NCI-H82 (cell line): ENCODE measurements at regions not wholly inside any gene's neighbourhood (a gene's known extent, or its start where the extent isn't known, plus 50 kb on each side); places are given as distances from the start of the nearest gene placed in this dataset.

Experiments
- DNase-seq: peaks from one replicate; lab custom pipeline; 2025; lab: John Stamatoyannopoulos, UW

DNA sequence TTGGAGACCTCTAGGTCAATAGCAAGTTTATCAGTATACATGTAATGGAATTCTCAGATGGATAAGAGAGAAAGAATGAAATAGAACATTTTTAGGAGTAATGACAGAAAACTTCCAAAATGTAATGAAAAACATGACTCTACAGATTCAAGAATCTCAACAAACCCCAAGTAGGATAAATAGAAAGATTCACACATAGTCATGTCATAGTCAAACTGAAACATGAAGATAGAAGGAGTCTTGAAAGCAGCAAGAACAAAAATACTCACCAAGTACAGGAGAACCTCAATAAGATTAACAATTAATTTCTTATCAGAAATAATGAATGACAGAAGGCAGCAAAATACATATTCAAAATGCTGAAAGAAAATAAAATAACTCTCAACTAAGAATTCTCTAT lies 164.5 kb downstream of the SPATA31D1 start:
- DNase-seq = no peak

DNA sequence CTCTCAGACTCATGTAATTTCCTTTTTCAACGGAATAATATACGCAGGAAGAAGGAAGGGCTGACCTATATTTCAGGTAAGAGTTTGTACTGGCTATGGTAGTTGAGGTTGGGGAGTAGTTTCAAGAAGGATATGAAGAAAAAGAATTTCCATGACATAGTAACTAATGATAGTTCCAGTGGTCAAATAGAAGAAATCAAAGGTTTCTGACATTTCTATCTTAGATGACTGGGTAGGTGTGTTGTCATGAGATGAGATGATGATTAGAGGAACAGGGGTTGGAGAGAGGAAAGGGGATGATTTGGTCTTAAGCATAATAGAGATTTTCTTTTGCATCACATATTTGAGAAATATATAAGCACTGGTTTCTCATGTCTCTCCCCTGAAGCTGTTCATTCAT lies 166.0 kb downstream of the SPATA31D1 start:
- DNase-seq = no peak

- DNase-seq = no peak
Measured at GRCh38 chr9:82161876-82162275, 173.3 kb downstream of the SPATA31D1 start.

DNA sequence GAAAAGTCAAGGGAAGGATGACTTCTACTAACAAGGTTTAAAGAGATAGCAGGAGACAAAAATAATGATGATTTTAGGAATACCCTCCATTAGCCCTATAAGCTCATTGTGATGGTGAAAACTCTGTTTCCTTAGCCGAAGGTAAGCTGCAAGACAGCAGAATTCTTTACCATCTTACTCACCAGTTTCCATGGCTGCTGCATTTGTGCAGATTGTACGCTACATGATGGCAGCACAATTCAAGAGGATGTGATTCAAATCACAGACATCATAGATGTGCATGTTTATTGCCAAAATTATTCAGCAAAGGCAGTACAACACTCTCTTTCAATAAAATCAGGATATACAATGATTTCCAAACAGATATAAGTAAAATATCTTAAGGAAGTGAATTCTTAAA lies 175.6 kb downstream of the SPATA31D1 start:
- no peak for DNase-seq

- no peak for DNase-seq
Measured at GRCh38 chr9:82167296-82167695, 178.7 kb downstream of the SPATA31D1 start.

DNA sequence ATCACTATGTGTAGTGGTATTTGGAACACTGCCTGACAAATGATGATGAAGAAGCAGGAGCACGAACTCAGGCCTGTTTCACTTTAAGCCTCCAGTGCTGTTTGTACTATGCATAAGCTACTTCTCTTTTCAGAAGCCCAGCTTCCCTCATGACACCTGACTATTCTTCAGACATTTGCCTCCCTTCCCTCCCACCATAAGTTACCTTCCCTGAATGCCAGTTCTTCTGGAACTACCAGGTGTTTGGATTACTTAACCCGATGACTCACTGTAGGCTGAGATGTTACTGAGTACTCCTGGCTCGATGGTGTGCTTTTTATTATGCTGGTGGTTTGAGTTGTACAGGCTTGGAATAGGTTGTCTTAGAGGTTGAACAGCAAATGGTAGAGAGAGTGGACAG lies 180.0 kb downstream of the SPATA31D1 start:
- no peak for DNase-seq

- DNase-seq = no peak
Measured at GRCh38 chr9:82170866-82171265, 182.3 kb downstream of the SPATA31D1 start.

- no peak for DNase-seq
Measured at GRCh38 chr9:82171271-82171670, 182.7 kb downstream of the SPATA31D1 start.

DNA sequence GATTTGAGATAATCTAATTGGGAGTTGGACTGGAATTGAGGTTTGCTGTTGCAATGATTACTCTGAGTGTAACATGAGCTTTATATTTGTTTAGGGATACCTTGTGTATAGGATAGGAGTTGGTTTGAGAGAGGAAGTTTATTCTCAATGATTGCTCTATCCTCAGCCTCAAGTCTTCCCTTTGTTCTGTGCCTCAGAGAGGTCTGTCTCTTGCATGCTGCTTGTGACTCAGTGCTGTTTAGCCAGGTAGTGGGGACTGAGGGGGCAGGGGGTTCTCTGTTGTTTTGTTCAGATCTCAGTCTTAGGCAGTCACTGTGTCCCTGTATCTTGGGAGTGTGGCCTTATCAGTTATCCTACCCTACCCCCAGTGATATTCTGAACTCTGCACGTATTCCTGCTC lies 192.1 kb downstream of the SPATA31D1 start:
- no peak for DNase-seq

DNA sequence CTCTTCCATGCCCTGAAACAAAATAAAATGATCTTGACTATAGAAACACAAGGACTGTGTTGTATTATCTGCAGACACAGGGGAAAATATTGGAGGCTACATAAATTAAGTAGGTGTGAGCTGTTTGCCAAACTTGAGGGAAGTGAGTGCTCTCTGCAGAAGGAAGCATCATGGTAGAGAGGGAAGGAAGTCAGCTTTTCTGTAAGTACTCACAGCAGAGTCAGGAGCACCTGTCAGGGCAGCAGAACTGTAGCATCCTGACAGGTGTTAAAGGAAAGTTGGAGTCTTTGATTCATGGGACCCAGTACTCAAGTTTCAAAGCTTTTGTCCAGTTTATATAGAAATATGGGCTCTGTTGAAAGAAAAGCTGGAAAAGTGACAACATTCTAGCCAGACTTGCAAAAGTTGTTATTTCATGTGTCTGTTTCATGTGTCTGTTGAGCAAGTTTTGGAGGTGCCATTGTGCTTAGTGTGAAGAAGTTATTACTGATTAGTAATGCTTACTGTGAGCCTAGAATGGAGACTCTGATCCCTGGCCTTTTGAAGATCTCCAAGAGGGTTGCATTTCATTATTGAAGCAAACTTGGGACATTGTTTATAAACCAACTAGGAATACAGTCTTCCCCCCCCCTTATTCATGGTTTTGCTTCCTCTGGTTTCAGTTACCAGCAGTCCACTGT lies 194.7 kb downstream of the SPATA31D1 start:
- no peak for DNase-seq

GRCh38 chr9:82184524-82184923 lies 196.0 kb downstream of the SPATA31D1 start:
- no peak for DNase-seq

DNA sequence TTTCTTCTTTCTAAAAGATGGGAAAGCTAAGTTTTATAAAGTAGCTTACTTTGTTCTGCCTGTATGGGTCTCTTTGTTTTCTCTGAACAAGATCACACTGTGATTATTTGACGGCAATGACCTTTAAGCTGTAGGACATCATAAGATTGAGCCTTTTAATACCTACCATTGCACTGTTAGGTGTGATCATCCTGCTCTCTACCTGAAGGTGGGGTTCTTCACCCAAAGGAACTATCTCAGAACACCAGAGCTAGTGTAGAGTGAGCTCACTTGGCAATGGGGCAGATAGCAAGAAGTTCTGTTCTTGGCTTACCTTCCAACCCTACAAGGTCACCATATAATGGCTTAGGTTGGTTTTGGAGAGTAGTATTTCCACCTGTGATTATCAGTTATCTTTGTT lies 200.2 kb downstream of the SPATA31D1 start:
- DNase-seq = no peak

GRCh38 chr9:82191082-82191770 lies 202.7 kb downstream of the SPATA31D1 start:
- no peak for DNase-seq

DNA sequence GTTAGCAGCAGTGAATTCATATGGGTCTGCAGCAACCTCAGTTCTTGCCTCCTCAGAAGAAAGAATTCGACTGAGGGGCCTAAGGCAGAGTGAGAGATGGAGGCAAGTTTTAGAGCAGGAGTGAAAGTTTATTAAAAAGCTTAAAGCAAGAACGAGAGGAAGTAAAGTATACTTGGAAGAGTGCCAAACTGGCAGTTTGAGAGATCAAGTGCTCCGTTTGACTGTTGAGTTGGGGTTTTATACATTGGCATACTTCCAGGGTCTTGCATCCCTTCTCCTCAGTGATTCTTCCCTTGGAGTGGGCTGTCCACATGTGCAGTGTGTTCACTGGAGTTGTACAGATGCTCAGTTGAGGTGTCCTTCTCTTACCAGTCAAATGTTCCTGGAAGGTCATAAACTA lies 203.6 kb downstream of the SPATA31D1 start:
- no peak for DNase-seq

- no peak for DNase-seq
Measured at GRCh38 chr9:82196622-82197441, 208.3 kb downstream of the SPATA31D1 start.

DNA sequence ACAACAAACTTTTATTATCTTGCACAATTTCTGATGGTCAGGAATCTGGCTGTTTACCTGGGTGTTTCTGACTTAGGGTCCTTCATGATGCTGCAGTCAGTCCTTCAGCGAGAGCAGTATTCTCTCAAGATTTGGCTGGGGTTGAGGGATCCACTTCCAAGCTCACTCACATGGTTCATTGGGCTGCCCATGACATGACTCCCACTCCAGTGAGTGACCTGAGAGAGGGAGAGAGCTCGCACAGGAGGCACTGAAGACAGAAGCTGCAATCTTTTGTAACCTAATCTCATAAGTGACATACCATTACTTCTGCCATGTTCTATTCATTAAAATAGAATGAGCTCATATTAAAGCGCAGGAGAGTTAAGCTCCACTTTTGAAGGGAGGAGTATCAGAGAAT lies 212.6 kb downstream of the SPATA31D1 start:
- DNase-seq = no peak

GRCh38 chr9:82202808-82203207 lies 214.2 kb downstream of the SPATA31D1 start:
- DNase-seq = no peak

DNA sequence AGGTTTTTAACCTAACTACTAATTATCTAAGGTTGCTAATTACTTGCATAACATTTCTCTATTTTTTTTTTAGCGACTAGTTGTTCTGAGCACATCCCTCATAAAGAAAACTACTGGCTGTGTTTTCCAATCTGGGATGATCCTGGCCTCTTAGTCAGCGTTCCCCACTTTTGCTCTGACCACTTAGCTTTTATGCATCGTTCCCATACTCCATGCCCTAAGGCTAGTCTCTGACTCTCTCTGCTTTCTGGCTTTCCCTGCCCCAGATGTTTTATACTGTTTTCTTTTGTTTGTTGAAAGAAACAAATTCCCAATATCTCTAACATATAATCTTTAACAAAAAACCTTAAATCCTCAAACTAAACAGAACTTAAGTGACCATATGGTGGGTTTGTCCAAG lies 217.9 kb downstream of the SPATA31D1 start:
- DNase-seq = no peak

DNA sequence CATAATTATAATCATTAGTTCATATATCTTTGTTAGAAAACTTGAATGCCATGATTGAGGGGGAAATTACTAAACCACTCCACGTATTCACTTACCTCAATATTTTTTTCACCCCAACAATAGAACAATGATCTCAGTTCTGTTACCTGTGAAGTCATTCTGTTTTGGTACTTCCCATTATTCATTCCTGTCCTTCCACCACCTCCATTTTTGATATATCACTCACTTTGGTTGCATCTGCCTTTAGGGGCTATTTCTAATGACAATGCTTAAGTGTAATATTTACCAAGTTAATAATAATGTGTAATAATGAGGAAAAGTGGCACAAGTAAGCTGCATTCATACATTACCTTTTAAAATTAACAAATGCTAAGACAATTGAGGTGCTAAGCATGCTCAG lies 218.4 kb downstream of the SPATA31D1 start:
- DNase-seq = no peak

DNA sequence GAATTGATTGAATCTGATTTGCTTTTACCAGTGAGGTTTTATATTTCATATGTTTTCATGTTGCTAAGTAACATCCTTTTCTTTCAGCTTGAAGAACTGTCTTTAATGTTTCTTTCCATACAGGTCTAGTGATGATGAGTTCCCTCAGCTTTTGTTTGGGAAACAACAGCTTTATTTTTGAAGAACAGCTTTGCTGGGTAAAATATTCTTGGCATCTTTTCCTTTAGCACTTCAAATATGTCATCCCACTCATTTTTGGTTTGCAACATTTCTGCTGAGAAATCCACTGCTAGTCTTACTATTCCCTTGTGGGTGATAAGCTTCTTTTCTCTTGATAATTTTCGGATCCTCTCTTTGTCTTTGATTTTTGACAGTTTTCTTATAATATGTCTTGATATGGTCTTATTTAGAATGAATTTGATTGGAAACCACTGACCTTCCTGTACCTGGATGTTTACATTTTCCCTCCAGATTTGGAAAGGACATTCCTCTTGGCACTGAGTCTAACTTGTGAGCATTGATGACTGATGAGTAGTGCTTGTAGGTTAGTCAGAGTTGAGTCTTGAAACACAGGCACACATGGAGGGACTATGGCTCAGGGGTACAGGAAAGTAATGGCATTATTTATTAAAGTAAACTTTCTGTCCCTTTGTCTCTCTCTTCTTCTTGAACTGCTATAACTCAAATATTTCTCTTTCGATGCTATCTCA lies 220.3 kb downstream of the SPATA31D1 start:
- no peak for DNase-seq

GRCh38 chr9:82209797-82210470 lies 221.4 kb downstream of the SPATA31D1 start:
- no peak for DNase-seq

GRCh38 chr9:82212885-82213284 lies 224.3 kb downstream of the SPATA31D1 start:
- no peak for DNase-seq
